AG08396 (cell line): ENCODE measurements at regions not wholly inside any gene's neighbourhood (a gene's known extent, or its start where the extent isn't known, plus 50 kb on each side); places are given as distances from the start of the nearest gene placed in this dataset.
"Not testable (repeated sequence)": the region's sequence is repeated elsewhere in the genome, so short reads cannot be mapped to it uniquely, and the experiment has no call there.

Experiments used
- DNase-seq: peaks from one replicate; pipeline ENCODE4 v3.0.0; 2012; ENCODE audit warnings: low spot score, mixed read lengths

- no peak for DNase-seq
These were observed 189.4 kb downstream of the UBE3A start for GRCh38 chr15:25249236-25250010.

DNA sequence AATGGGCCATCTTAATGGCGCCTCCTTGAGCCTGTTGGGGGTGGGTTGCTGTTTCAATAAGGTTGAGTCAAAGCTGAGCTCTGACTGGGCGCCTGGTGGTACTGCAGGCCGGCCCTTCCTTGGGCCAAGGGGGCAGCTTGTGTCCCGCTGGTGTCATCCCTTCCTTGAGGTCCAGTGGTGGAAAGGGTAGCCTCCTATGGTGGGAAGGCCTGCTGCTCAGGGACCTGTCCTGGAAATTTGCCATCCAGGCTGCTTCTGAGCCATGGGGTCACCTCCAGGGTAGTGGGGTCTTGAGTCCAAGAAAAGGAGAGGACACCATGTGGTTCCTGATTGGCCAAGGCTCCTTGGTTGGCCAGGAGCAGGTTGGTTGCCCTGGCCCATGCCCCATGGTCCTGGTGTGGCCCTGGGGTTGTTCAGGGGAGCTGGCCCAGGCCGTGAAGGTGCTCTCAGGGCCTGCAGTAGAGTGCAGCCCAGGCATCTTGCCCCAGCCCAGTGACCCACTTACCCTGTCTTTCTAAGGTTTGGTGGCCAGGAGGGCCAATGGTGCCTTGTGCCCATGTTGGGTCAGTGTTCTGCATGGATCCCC is 188.7 kb downstream of the UBE3A start:
- DNase-seq = no peak

GRCh38 chr15:25250906-25251622 is 187.8 kb downstream of the UBE3A start:
- DNase-seq = no peak

DNA sequence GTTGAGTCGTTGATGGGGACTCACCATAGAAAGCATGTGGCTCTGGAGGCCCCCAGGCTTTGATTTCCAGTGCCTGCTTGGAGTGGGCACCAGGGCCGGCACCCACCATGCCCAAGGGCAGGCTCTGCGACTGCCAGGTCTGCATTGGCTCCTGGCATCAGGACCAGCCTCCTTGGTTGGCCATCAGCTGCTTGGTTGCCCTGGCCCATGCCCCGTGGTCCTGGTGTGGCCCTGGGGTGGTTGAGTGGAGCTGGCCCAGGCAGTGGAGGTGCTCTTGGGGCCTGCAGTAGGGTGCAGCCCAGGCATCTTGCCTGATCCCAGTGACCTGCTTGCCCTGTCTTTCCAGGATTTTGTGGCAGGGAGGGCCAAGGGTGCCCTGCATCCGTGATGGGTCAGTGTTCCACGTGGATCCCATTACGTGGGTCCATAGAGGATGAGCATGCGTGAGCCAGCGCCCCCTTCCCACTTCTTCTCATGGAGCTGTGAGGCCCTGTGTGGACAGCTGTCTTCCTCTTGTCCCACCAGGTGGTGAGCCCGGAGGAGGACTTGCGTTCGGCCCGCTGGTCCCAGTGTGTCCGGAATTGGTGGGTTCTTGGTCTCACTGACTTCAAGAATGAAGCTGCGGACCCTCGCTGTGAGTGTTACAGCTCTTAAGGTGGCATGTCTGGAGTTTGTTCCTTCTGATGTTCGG is 187.0 kb downstream of the UBE3A start:
- DNase-seq = no peak

DNA sequence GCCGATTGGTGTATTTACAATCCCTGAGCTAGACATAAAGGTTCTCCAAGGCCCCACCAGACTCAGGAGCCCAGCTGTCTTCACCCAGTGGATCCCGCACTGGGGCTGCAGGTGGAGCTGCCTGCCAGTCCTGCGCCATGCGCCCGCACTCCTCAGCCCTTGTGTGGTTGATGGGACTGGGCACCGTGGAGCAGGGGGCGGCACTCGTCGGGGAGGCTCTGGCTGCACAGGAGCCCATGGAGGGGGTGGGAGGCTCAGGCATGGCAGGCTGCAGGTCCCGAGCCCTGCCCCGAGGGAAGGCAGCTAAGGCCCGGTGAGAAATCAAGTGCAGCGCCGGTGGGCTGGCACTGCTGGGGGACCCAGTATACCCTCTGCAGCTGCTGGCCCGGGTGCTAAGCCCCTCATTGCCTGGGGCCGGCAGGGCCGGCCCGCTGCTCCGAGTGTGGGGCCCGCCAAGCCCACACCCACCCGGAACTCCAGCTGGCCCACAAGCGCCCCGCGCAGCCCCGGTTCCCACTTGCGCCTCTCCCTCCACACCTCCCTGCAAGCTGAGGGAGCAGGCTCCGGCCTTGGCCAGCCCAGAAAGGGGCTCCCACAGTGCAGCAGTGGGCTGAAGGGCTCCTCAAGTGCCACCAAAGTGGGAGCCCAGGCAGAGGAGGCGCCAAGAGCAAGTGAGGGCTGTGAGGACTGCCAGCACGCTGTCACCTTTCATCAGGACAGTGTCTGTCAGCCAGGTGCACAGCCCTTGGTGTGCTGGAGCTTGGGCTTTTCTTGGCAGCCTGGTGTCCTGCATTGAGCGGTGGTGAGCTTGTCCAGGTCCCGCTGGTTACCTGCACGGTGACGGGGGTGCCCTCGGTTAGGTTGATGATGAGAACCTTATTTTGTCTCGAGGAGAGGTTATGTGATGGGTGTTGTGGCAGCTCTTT is 185.5 kb downstream of the UBE3A start:
- not testable (repeated sequence) for DNase-seq

- no peak for DNase-seq
These were observed 170.7 kb downstream of the UBE3A start for GRCh38 chr15:25268166-25268565.
